ENCODE measurements at regions not wholly inside any gene's neighbourhood (a gene's known extent, or its start where the extent isn't known, plus 50 kb on each side); places are given as distances from the start of the nearest gene placed in this dataset.
A peak's percentile ranks its signal among the peaks of the same experiment; 100 is the strongest.

DNA sequence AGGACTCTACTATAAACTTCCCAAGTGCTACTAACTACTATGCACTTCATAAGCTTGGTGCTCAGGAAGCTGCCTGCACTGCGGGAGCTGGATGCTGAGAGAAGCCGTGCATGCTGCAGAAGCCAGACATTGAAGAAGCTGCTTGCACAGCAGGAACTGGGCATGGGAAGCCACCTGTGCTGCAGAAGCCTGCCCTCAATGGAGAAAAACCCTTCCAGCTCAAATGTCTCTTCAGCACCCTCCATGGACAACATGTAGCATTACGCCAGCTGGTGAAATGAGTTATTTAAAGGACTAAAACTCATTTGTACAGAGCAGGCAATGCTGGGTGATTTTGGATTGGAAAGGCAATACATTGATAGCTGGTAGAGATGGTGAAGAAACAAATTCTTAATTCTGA, 247.2 kb downstream of the KIF4B start:
- DNase-seq (ENCODE audit: low read depth in 1 of 2, low spot score in 2 of 2) (peak; percentile 39 to 51), FAIRE-seq (peak; percentile 76)
- H3K4me2 ChIP-seq (ENCODE audit: insufficient read depth in 1 of 2, low read depth in 2 of 2, low read length in 2 of 2) = no peak overlapping the region
- H2BK5ac ChIP-seq (ENCODE audit: low read depth, low read length) = no peak overlapping the region
- peak overlapping the region; percentile 7; the same call in 1 of the 2 replicates for H3K18ac ChIP-seq (ENCODE audit: extremely low read depth, low read length)
- 0 out of 2 replicates have a peak overlapping the region, but pooled peaks have one; percentile 10 for H2BK12ac ChIP-seq (ENCODE audit: low read depth, low read length)
- H4K20me1 ChIP-seq (replicated peaks in 1 of 2; ENCODE audit: control insufficient read depth in 1 of 2, insufficient read depth in 2 of 2, low read length in 2 of 2) = no peaks in the 10 kb centered on the region
- H3K4me3 ChIP-seq (ENCODE audit: extremely low read depth in 1 of 4, insufficient read depth in 2 of 4, low read depth in 3 of 4, low read length in 4 of 4) = no peak overlapping the region
- H3K23me2 ChIP-seq (ENCODE audit: low read depth, low read length) = no peaks in the 10 kb centered on the region; the same call in 1 of the 2 replicates
- WGBS, 2 experiments (ENCODE audit: extremely low coverage in 1 of 2, insufficient coverage in 1 of 2, insufficient read length in 1 of 2, insufficient replicate concordance in 2 of 2, low coverage in 1 of 2, low lambda C conversion rate in 2 of 2, missing lambda C conversion rate in 1 of 2) = 59% methylated on average over 3 of the region's 3 CpGs; no CpG with 5 or more reads in 1 of the 2 experiments
- ChIA-PET POLR2A (ENCODE audit: partially characterized antibody) (no interaction called here), CTCF (ENCODE audit: partially characterized antibody) (interaction anchor here (0.6 to 6.6 kb wide), 38 partner anchors 9 to 462 kb away, joined by 3 to 58 read pairs (median 4); no protein-coding TSS in a partner anchor)
- no peaks in the 10 kb centered on the region for H3K27me3 ChIP-seq (replicated peaks in 1 of 4; ENCODE audit: control insufficient read depth in 3 of 4, extremely low read depth in 1 of 4, insufficient read depth in 3 of 4, low read length in 3 of 4)
- no peaks in the 10 kb centered on the region; a peak in 1 of 7 replicates for H3K4me1 ChIP-seq (replicated peaks in 1 of 4; ENCODE audit: control insufficient read depth in 3 of 4, insufficient read depth in 4 of 4, low read length in 3 of 4)
- no peak overlapping the region for H2AK5ac ChIP-seq (ENCODE audit: low read depth, low read length)
- H3K79me1 ChIP-seq (ENCODE audit: low read depth, low read length) = no peaks in the 10 kb centered on the region
- no peak overlapping the region for H4K91ac ChIP-seq (replicated peaks; ENCODE audit: insufficient read length, low read length)
- H2BK20ac ChIP-seq (ENCODE audit: low read length) = no peak overlapping the region
- no peak overlapping the region for H4K5ac ChIP-seq (ENCODE audit: insufficient read length, low read depth, low read length)
- no peak overlapping the region for H3K14ac ChIP-seq (ENCODE audit: insufficient read length)
- no peaks in the 10 kb centered on the region for H3K9me3 ChIP-seq (ENCODE audit: insufficient read depth in 2 of 2, low read depth in 1 of 2, low read length in 1 of 2)
- no peaks in the 10 kb centered on the region for H3K79me2 ChIP-seq (ENCODE audit: control insufficient read depth in 1 of 2, insufficient read depth in 2 of 2, low read length in 2 of 2)
- no peak overlapping the region for H3K4ac ChIP-seq (replicated peaks; ENCODE audit: insufficient read length, low read depth, low read length)
- H4K8ac ChIP-seq (ENCODE audit: extremely low read depth, insufficient read depth, low read length) = no peak overlapping the region
- no peak overlapping the region for H3K27ac ChIP-seq (ENCODE audit: low read depth, low read length)
- H3K23ac ChIP-seq (ENCODE audit: insufficient read length) = no peak overlapping the region
- H2AFZ ChIP-seq (ENCODE audit: low read length) = no peak overlapping the region
- no peak overlapping the region for H2BK120ac ChIP-seq (replicated peaks; ENCODE audit: low read depth, low read length)
- no peak overlapping the region for H2BK15ac ChIP-seq (ENCODE audit: low read length)
- no peak overlapping the region for H3K9ac ChIP-seq (replicated peaks in 1 of 4; ENCODE audit: extremely low read depth in 1 of 4, low read depth in 3 of 4, low read length in 3 of 4)
- H3K36me3 ChIP-seq (ENCODE audit: control insufficient read depth in 2 of 4, insufficient read depth in 4 of 4, low read length in 3 of 4) = no peaks in the 10 kb centered on the region
- no peak overlapping the region for H3K56ac ChIP-seq (replicated peaks; ENCODE audit: insufficient read length, low read depth, low read length)
- TF ChIP-seq TCF12 (IDR thresholded peaks at IDR 0.05; ENCODE audit: low read depth, low read length) (0 out of 2 replicates have a peak, but pooled peaks have one; percentile 57), KDM4A (IDR thresholded peaks at IDR 0.05; ENCODE audit: low read depth, low read length, severe bottlenecking) (no peak), CTCF (IDR thresholded peaks at IDR 0.05; ENCODE audit: control extremely low read depth in 1 of 3, insufficient read depth in 1 of 3, low read depth in 1 of 3, low read length in 3 of 3) (peak; percentile 28 to 81 (median 76))

All from H1 (cell line).